A549 (cell line): ENCODE measurements at regions not wholly inside any gene's neighbourhood (a gene's known extent, or its start where the extent isn't known, plus 50 kb on each side); places are given as distances from the start of the nearest gene placed in this dataset.

ENCODE experiments used
- ATAC-seq, 2 experiments: fragments of 200-7000 bp in 1 of 2; fragments of >200 bp in 1 of 2; cut with Nextera tagmentation in 1 of 2; cut with Tn5 transposase in 1 of 2; 3 replicates each; pipeline versions ENCODE4 v1.8.0 to v1.9.1; 2018 to 2020; ENCODE audit warnings: mild to moderate bottlenecking in 1 of 2, moderate library complexity in 1 of 2
- CTCF ChIA-PET: fragments of 300-600 bp; sonication (Branson Sonifier 250); formaldehyde crosslinking; extraction: SDS; loops from one replicate; lab custom pipeline; 2021; ENCODE audit warnings: antibody characterized with exemption, inconsistent platforms; lab: Yijun Ruan, JAX
- POLR2A ChIA-PET: fragments of 350-600 bp; formaldehyde crosslinking; extraction: SDS; loops from one replicate; lab custom pipeline; 2021; ENCODE audit warnings: antibody characterized with exemption, inconsistent platforms; lab: Yijun Ruan, JAX
- DNase-seq, 2 experiments: peaks; one replicate each; pipeline versions ENCODE4 v3.0.0 to v3.0.0-alpha.2; 2011 to 2016; ENCODE audit warnings: low read depth in 1 of 2, low spot score in 1 of 2
- FAIRE-seq: peaks from 2 replicates; lab custom pipeline; 2011; peaks lifted over from hg19 to GRCh38; lab: Jason Lieb, UNC
- H3K27ac ChIP-seq, 2 experiments: fragments of >200 bp; sonication (Bioruptor Twin); formaldehyde crosslinking; 3 replicates each; pipeline ENCODE4 v1.5.1; 2016 to 2017
- H3K4me1 ChIP-seq: fragments of >200 bp; sonication (Bioruptor Twin); formaldehyde crosslinking; 3 replicates; pipeline ENCODE4 v1.6.1; 2016
- H3K4me2 ChIP-seq: fragments of >200 bp; sonication (Bioruptor Twin); formaldehyde crosslinking; 3 replicates; pipeline ENCODE4 v1.6.1; 2016
- H3K4me3 ChIP-seq: fragments of >200 bp; sonication (Bioruptor Twin); formaldehyde crosslinking; 3 replicates; pipeline ENCODE4 v1.5.1; 2016
- H3K9me3 ChIP-seq: fragments of >200 bp; sonication (Bioruptor Twin); formaldehyde crosslinking; 3 replicates; pipeline ENCODE4 v1.6.1; 2016
- ATOH8 ChIP-seq: fragments of 250-450 bp; sonication (Bioruptor Pico); IDR thresholded peaks from 2 replicates; pipeline ENCODE4 v1.5.0; 2020; ENCODE audit warnings: low read depth, mild to moderate bottlenecking, moderate library complexity
- BHLHE40 ChIP-seq: IDR thresholded peaks from 2 replicates; pipeline ENCODE4 v1.6.1; 2012; ENCODE audit warnings: low read depth, low read length, inconsistent platforms
- CBX8 ChIP-seq: fragments of 200-600 bp; sonication (generic); IDR thresholded peaks from 2 replicates; pipeline ENCODE4 v1.6.1; 2016
- CHD2 ChIP-seq: fragments of 150-350 bp; IDR thresholded peaks from 2 replicates; pipeline ENCODE4 v1.6.1; 2014; ENCODE audit warnings: low read length; ENCODE audit not compliant: partially characterized antibody
- CHD4 ChIP-seq: fragments of 200-600 bp; sonication (generic); IDR thresholded peaks from 2 replicates; pipeline ENCODE4 v1.6.1; 2016; ENCODE audit warnings: antibody characterized with exemption, mild to moderate bottlenecking, borderline replicate concordance
- ELK1 ChIP-seq: fragments of 150-350 bp; IDR thresholded peaks from 2 replicates; pipeline ENCODE4 v1.6.1; 2014; ENCODE audit warnings: low read depth, mild to moderate bottlenecking, low read length
- ESRRA ChIP-seq: fragments of 150-350 bp; IDR thresholded peaks from 2 replicates; pipeline ENCODE4 v1.6.1; 2014; ENCODE audit warnings: mild to moderate bottlenecking, low read length, borderline replicate concordance
- FOSL2 ChIP-seq, 2 experiments: fragments of 450-650 bp in 1 of 2; fragments of >200 bp in 1 of 2; sonication (Bioruptor Twin) in 1 of 2; formaldehyde crosslinking; IDR thresholded peaks; 2 replicates each; pipeline versions ENCODE4 v1.5.0 to v1.6.1; 2016 to 2020; ENCODE audit warnings: mild to moderate bottlenecking in 1 of 2, moderate library complexity in 1 of 2
- GATA3 ChIP-seq: IDR thresholded peaks from 2 replicates; pipeline ENCODE4 v1.6.1; 2012; ENCODE audit warnings: borderline replicate concordance
- HMGXB4 ChIP-seq: fragments of 250-450 bp; sonication (Bioruptor Pico); IDR thresholded peaks from 2 replicates; pipeline ENCODE4 v1.5.0; 2021; ENCODE audit warnings: mild to moderate bottlenecking, moderate library complexity, borderline replicate concordance
- HOXB13 ChIP-seq: fragments of 250-450 bp; sonication (Bioruptor Pico); IDR thresholded peaks from 2 replicates; pipeline ENCODE4 v1.5.0; 2020; ENCODE audit warnings: low read depth, mild to moderate bottlenecking, moderate library complexity
- MAX ChIP-seq: IDR thresholded peaks from 2 replicates; pipeline ENCODE4 v1.6.1; 2012
- NR3C1 ChIP-seq: fragments of >200 bp; sonication (Bioruptor Twin); formaldehyde crosslinking; IDR thresholded peaks from 3 replicates; pipeline ENCODE4 v1.6.1; 2017
- POLR2AphosphoS2 ChIP-seq: conservative IDR thresholded peaks from 2 replicates; pipeline ENCODE4 v1.6.1; 2012; ENCODE audit warnings: low read length, improper control_type of control experiment, inconsistent platforms
- RCOR1 ChIP-seq: fragments of 150-350 bp; IDR thresholded peaks from 2 replicates; pipeline ENCODE4 v1.6.1; 2014; ENCODE audit warnings: antibody characterized with exemption, low read length, low read depth
- ZC3H11A ChIP-seq: fragments of 450-650 bp; IDR thresholded peaks from 2 replicates; pipeline ENCODE4 v1.6.1; 2014; ENCODE audit warnings: antibody characterized with exemption, mild to moderate bottlenecking
- ZNF302 ChIP-seq: fragments of 250-450 bp; sonication (Bioruptor Pico); IDR thresholded peaks from 2 replicates; pipeline ENCODE4 v1.9.0; 2021; ENCODE audit warnings: inconsistent platforms, mild to moderate bottlenecking, moderate library complexity
- ZSCAN20 ChIP-seq: fragments of 250-450 bp; sonication (Bioruptor Pico); IDR thresholded peaks from 2 replicates; pipeline ENCODE4 v1.8.0; 2022; ENCODE audit warnings: mild to moderate bottlenecking, moderate library complexity
- WGBS: methylation state at CpG from one replicate; pipeline ENCODE4 v1.1.6; 2017; ENCODE audit errors: missing lambda C conversion rate; 5-methylcytosine and 5-hydroxymethylcytosine counted together

GRCh38 chr9:19662213-19662612 lies 126.6 kb downstream of the SLC24A2 start (continued):
- no peak for TF ChIP-seq ATOH8 (CRISPR knock-in tag)
- TF ChIP-seq FOSL2 (IDR thresholded peaks at IDR 0.05), result no peak
- no peak for TF ChIP-seq FOSL2 (CRISPR knock-in tag; IDR thresholded peaks at IDR 0.05)

GRCh38 chr9:19660019-19660418 lies 128.8 kb downstream of the SLC24A2 start:
- DNase-seq, result no peak

GRCh38 chr9:19656704-19657103 lies 132.1 kb downstream of the SLC24A2 start:
- DNase-seq (no peak), ATAC-seq (no peak)

More at GRCh38 chr9:19660019-19660418, 128.8 kb downstream of the SLC24A2 start:
- Histone ChIP-seq H3K27ac (no peak overlapping the region), H3K4me3 (no peak overlapping the region), H3K9me3 (no peaks in the 10 kb centered on the region), H3K4me1 (no peaks in the 10 kb centered on the region), H3K4me2 (no peak overlapping the region)
- TF ChIP-seq POLR2AphosphoS2, result no peak
- ChIA-PET CTCF (interaction anchor here (0.7 kb wide), 1 partner anchor 67 kb away, joined by 3 read pairs; no protein-coding TSS in a partner anchor), POLR2A (no interaction called here)
- ATAC-seq, result no peak
- 0% methylated on average over 6 of the region's 6 CpGs for WGBS
- FAIRE-seq, result no peak

GRCh38 chr9:19651681-19652080 lies 137.2 kb downstream of the SLC24A2 start:
- H3K27ac ChIP-seq, result no peak overlapping the region
- no peak for TF ChIP-seq ESRRA
- no peak for TF ChIP-seq GATA3
- no peak for TF ChIP-seq NR3C1
- no peak for TF ChIP-seq HOXB13 (CRISPR knock-in tag)
- TF ChIP-seq RCOR1, result no peak
- no peak for TF ChIP-seq MAX
- no peaks in the 10 kb centered on the region for H3K4me1 ChIP-seq
- no peaks in the 10 kb centered on the region for H3K9me3 ChIP-seq
- ATAC-seq (no peak), FAIRE-seq (no peak), DNase-seq (no peak)
- no peak overlapping the region for H3K4me3 ChIP-seq
- ChIA-PET POLR2A (no interaction called here), CTCF (no interaction called here)
- no peak overlapping the region for H3K4me2 ChIP-seq
- 34% methylated on average over 7 of the region's 7 CpGs for WGBS

More at GRCh38 chr9:19656704-19657103, 132.1 kb downstream of the SLC24A2 start:
- Histone ChIP-seq H3K4me2 (no peak overlapping the region), H3K9me3 (no peaks in the 10 kb centered on the region), H3K4me3 (no peak overlapping the region), H3K27ac (no peak overlapping the region), H3K4me1 (no peaks in the 10 kb centered on the region)
- ChIA-PET CTCF (no interaction called here), POLR2A (no interaction called here)
- WGBS, result 54% methylated on average over 4 of the region's 4 CpGs
- FAIRE-seq, result no peak
- TF ChIP-seq ELK1, result no peak
- TF ChIP-seq ZC3H11A, result no peak
- TF ChIP-seq ZNF302 (CRISPR knock-in tag), result no peak
- no peak for TF ChIP-seq BHLHE40
- no peak for TF ChIP-seq CHD4
- no peak for TF ChIP-seq CBX8
- TF ChIP-seq ZSCAN20 (CRISPR knock-in tag), result no peak
- no peak for TF ChIP-seq POLR2AphosphoS2
- no peak for TF ChIP-seq CHD2
- TF ChIP-seq HMGXB4 (CRISPR knock-in tag), result no peak
